Astrocyte (in vitro differentiated cells and primary cell): ENCODE measurements at regions not wholly inside any gene's neighbourhood (a gene's known extent, or its start where the extent isn't known, plus 50 kb on each side); places are given as distances from the start of the nearest gene placed in this dataset.

Experiments
- EZH2 ChIP-seq: IDR thresholded peaks from 2 replicates; pipeline ENCODE4 v1.6.1; 2012; ENCODE audit warnings: mild to moderate bottlenecking, low read length, inconsistent platforms; ENCODE audit not compliant: insufficient read depth
- TF ChIP-seq, protein P1 (sequence below): IDR thresholded peaks from 2 replicates; pipeline ENCODE4 v1.5.1; 2011; ENCODE audit warnings: low read depth, mild to moderate bottlenecking, inconsistent platforms, low read length, moderate library complexity; ENCODE audit not compliant: insufficient read depth

DNA sequence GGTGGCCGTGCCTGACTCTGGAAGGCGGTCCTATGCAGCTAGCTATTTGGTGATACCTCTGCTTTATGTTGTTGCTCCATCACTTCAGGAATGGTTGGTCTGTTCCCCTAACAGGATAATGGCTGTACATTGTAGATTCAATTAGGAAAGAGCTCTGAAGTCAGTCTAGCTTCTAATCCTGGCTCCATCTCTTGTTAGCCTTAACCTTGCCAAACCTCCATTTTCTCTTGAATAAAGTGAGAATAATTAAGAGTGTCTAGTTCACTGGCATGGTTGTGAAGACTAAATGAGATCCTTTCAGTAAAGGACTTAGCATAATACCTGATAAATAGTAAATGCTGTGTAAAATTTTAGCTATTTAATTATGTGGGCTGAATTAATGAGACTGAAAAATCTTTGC is 262.5 kb upstream of the ARHGAP20 start:
- TF ChIP-seq, protein P1, sequence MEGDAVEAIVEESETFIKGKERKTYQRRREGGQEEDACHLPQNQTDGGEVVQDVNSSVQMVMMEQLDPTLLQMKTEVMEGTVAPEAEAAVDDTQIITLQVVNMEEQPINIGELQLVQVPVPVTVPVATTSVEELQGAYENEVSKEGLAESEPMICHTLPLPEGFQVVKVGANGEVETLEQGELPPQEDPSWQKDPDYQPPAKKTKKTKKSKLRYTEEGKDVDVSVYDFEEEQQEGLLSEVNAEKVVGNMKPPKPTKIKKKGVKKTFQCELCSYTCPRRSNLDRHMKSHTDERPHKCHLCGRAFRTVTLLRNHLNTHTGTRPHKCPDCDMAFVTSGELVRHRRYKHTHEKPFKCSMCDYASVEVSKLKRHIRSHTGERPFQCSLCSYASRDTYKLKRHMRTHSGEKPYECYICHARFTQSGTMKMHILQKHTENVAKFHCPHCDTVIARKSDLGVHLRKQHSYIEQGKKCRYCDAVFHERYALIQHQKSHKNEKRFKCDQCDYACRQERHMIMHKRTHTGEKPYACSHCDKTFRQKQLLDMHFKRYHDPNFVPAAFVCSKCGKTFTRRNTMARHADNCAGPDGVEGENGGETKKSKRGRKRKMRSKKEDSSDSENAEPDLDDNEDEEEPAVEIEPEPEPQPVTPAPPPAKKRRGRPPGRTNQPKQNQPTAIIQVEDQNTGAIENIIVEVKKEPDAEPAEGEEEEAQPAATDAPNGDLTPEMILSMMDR: no peak
- no peak for TF ChIP-seq EZH2
